OCI-LY7 (cell line): ENCODE measurements at regions not wholly inside any gene's neighbourhood (a gene's known extent, or its start where the extent isn't known, plus 50 kb on each side); places are given as distances from the start of the nearest gene placed in this dataset.

Experiments
- BruUV-seq: library from RNA; stranded (reverse); fragments of 400-500 nt; replicated peaks from 2 replicates; lab custom pipeline; 2021; lab: Mats Ljungman, UMichigan
- CTCF ChIA-PET: fragments of 300-600 bp; sonication (Branson Sonifier 250); formaldehyde crosslinking; loops from one replicate; lab custom pipeline; 2022; ENCODE audit warnings: antibody characterized with exemption; ENCODE audit not compliant: unreplicated experiment; lab: Charles Lee
- POLR2A ChIA-PET: fragments of 300-600 bp; sonication (Branson Sonifier 250); formaldehyde crosslinking; loops from one replicate; lab custom pipeline; 2022; ENCODE audit warnings: antibody characterized with exemption; lab: Charles Lee
- DNase-seq: peaks from one replicate; pipeline ENCODE4 v3.0.0-alpha.2; 2015; ENCODE audit warnings: low spot score
- H2AFZ ChIP-seq: fragments of 200-600 bp; sonication (generic), shearing (Covaris generic); 2 replicates; pipeline ENCODE4 v1.6.1; 2014; ENCODE audit warnings: mild to moderate bottlenecking, antibody characterized with exemption, low read length, moderate library complexity
- H3K27ac ChIP-seq: fragments of 200-600 bp; sonication (generic); 2 replicates; pipeline ENCODE4 v1.5.1; 2014; ENCODE audit warnings: mixed run types, low read depth, mild to moderate bottlenecking, moderate library complexity, low read length, inconsistent platforms; ENCODE audit not compliant: poor library complexity, severe bottlenecking
- H3K36me3 ChIP-seq: fragments of 200-600 bp; sonication (generic); 2 replicates; pipeline ENCODE4 v1.6.1; 2014; ENCODE audit warnings: mild to moderate bottlenecking, antibody characterized with exemption, low read length, moderate library complexity, mixed read lengths; ENCODE audit not compliant: insufficient read depth
- H3K4me1 ChIP-seq: fragments of 200-600 bp; sonication (generic); 2 replicates; pipeline ENCODE4 v1.5.1; 2014; ENCODE audit warnings: mild to moderate bottlenecking, low read length; ENCODE audit not compliant: insufficient read depth, poor library complexity, severe bottlenecking
- H3K4me2 ChIP-seq: fragments of 200-600 bp; sonication (generic); 2 replicates; pipeline ENCODE4 v1.6.1; 2014; ENCODE audit warnings: mild to moderate bottlenecking, low read length
- H3K4me3 ChIP-seq: fragments of 200-600 bp; sonication (generic); 2 replicates; pipeline ENCODE4 v1.5.1; 2014; ENCODE audit warnings: mild to moderate bottlenecking, low read depth, low read length; ENCODE audit not compliant: poor library complexity, severe bottlenecking
- H3K79me2 ChIP-seq: fragments of 200-600 bp; sonication (generic); 2 replicates; pipeline ENCODE4 v1.6.1; 2016; ENCODE audit warnings: low read depth, mild to moderate bottlenecking, low read length, moderate library complexity, mixed read lengths; ENCODE audit not compliant: insufficient read depth
- H3K9me2 ChIP-seq: fragments of 200-600 bp; sonication (generic); 2 replicates; pipeline ENCODE4 v1.6.1; 2016; ENCODE audit warnings: mild to moderate bottlenecking, low read length, mixed read lengths; ENCODE audit not compliant: insufficient read depth
- H3K9me3 ChIP-seq: fragments of 200-600 bp; sonication (generic); 2 replicates; pipeline ENCODE4 v1.6.1; 2014; ENCODE audit warnings: mild to moderate bottlenecking, mixed run types, low read length, mixed read lengths
- H4K20me1 ChIP-seq: fragments of 200-600 bp; sonication (generic); 2 replicates; pipeline ENCODE4 v1.6.1; 2014; ENCODE audit warnings: mild to moderate bottlenecking, antibody characterized with exemption, low read length, moderate library complexity, mixed read lengths; ENCODE audit not compliant: insufficient read depth
- CTCF ChIP-seq: fragments of 200-600 bp; sonication (generic); conservative IDR thresholded peaks from 2 replicates; pipeline ENCODE4 v1.5.1; 2014; ENCODE audit warnings: mild to moderate bottlenecking, antibody characterized with exemption, low read length, moderate library complexity, mixed read lengths
- EZH2phosphoT487 ChIP-seq: fragments of 200-600 bp; sonication (generic); IDR thresholded peaks from 2 replicates; pipeline ENCODE4 v1.6.1; 2018; ENCODE audit warnings: low read depth, borderline replicate concordance, mild to moderate bottlenecking, mixed run types, antibody characterized with exemption, low read length, moderate library complexity, mixed read lengths
- intact Hi-C: fragments of 100-400 bp; cut with micrococcal nuclease; formaldehyde crosslinking; loops from one replicate; pipeline ENCODE4 v1.10.0; 2022; ENCODE audit not compliant: unreplicated experiment

- DNase-seq, result no peak
- Histone ChIP-seq H3K9me3 (no peaks in the 10 kb centered on the region), H3K9me2 (no peaks in the 10 kb centered on the region), H3K79me2 (no peaks in the 10 kb centered on the region), H3K36me3 (no peaks in the 10 kb centered on the region), H3K4me2 (no peak overlapping the region), H3K27ac (no peak overlapping the region), H3K4me3 (no peak overlapping the region), H2AFZ (no peak overlapping the region), H4K20me1 (no peaks in the 10 kb centered on the region), H3K4me1 (no peaks in the 10 kb centered on the region)
- intact Hi-C loops, result no loop called here
- TF ChIP-seq CTCF, result no peak
- no peak for TF ChIP-seq EZH2phosphoT487
- POLR2A ChIA-PET, result interaction anchor here (0.5 kb wide), 1 partner anchor 41 kb away, joined by 3 read pairs; no protein-coding TSS in a partner anchor
- BruUV-seq, result no TSS peak
- CTCF ChIA-PET, result no interaction called here
Observed at GRCh38 chr4:124936427-124936826, 223.9 kb upstream of the ANKRD50 start.

- ChIA-PET CTCF (no interaction called here), POLR2A (no interaction called here)
- Histone ChIP-seq H2AFZ (no peak overlapping the region), H3K4me1 (no peaks in the 10 kb centered on the region), H4K20me1 (no peaks in the 10 kb centered on the region), H3K4me3 (no peak overlapping the region), H3K9me3 (no peaks in the 10 kb centered on the region), H3K9me2 (no peaks in the 10 kb centered on the region), H3K36me3 (no peaks in the 10 kb centered on the region), H3K4me2 (no peak overlapping the region), H3K79me2 (no peaks in the 10 kb centered on the region), H3K27ac (no peak overlapping the region)
- no peak for DNase-seq
- BruUV-seq, result no TSS peak
- intact Hi-C loops, result no loop called here
- TF ChIP-seq CTCF (no peak), EZH2phosphoT487 (no peak)
Observed at GRCh38 chr4:124934916-124935315, 222.4 kb upstream of the ANKRD50 start.

DNA sequence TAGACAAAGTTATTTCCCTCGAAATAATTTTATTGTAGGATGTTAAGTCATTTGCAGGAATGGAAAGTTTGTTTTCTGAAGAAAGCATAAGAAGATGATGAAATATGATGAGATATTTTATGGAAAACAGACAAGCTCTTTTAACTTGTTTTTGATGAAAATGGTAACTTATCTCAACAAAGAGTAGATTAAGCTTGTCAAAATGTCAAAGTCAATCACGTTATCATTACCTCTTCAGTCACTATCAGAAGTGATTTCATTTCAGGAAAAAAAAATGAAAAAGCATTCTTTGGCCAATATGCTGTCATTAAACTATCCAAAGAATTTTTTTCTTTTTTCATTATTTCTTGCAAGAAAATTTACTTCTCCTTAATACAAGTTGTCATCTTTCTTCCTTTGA is 221.0 kb upstream of the ANKRD50 start:
- DNase-seq, result no peak
- TF ChIP-seq EZH2phosphoT487 (no peak), CTCF (no peak)
- intact Hi-C loops, result no loop called here
- POLR2A ChIA-PET, result interaction anchor here (1.0 kb wide), 1 partner anchor 16 kb away, joined by 6 read pairs; no protein-coding TSS in a partner anchor
- no peaks in the 10 kb centered on the region; the same call in 1 of the 2 replicates for H3K9me2 ChIP-seq
- H3K79me2 ChIP-seq, result no peaks in the 10 kb centered on the region
- H3K9me3 ChIP-seq, result no peaks in the 10 kb centered on the region
- no peaks in the 10 kb centered on the region for H3K36me3 ChIP-seq
- no peak overlapping the region for H3K4me2 ChIP-seq
- H4K20me1 ChIP-seq, result no peaks in the 10 kb centered on the region
- no peak overlapping the region for H3K4me3 ChIP-seq
- no TSS peak for BruUV-seq
- H2AFZ ChIP-seq, result no peak overlapping the region
- CTCF ChIA-PET, result no interaction called here
- no peak overlapping the region for H3K27ac ChIP-seq
- H3K4me1 ChIP-seq, result no peaks in the 10 kb centered on the region
